Lower leg skin (tissue), 3 donors: ENCODE measurements at regions not wholly inside any gene's neighbourhood (a gene's known extent, or its start where the extent isn't known, plus 50 kb on each side); places are given as distances from the start of the nearest gene placed in this dataset.

Experiments used
- CTCF ChIP-seq, 3 donors: fragments of 450-650 bp; IDR thresholded peaks; one replicate each; pipeline ENCODE4 v1.5.1; 2016; ENCODE audit warnings: antibody characterized with exemption in 3 of 3, mild to moderate bottlenecking in 3 of 3, moderate library complexity in 2 of 3
- POLR2A ChIP-seq, 2 donors: fragments of 450-650 bp; IDR thresholded peaks; one replicate each; pipeline ENCODE4 v1.6.1; 2016 to 2017; ENCODE audit warnings: antibody characterized with exemption in 2 of 2, mild to moderate bottlenecking in 1 of 2, moderate library complexity in 1 of 2

GRCh38 chr2:155266109-155266508 is 567.6 kb downstream of the KCNJ3 start:
- TF ChIP-seq CTCF (IDR thresholded peaks at IDR 0.05) (no peak), POLR2A (IDR thresholded peaks at IDR 0.05) (no peak)
